BE2C (cell line): ENCODE measurements at regions not wholly inside any gene's neighbourhood (a gene's known extent, or its start where the extent isn't known, plus 50 kb on each side); places are given as distances from the start of the nearest gene placed in this dataset.

Experiments used
- DNase-seq: peaks from one replicate; pipeline ENCODE4 v3.0.0-alpha.2; 2020
- H3K27me3 ChIP-seq: fragments of 250-450 bp; sonication (Bioruptor Pico); 2 replicates; pipeline ENCODE4 v1.5.1; 2020; ENCODE audit warnings: mild to moderate bottlenecking
- H3K36me3 ChIP-seq: fragments of 250-450 bp; sonication (Bioruptor Pico); 2 replicates; pipeline ENCODE4 v1.5.1; 2020; ENCODE audit warnings: mild to moderate bottlenecking
- H3K4me1 ChIP-seq: fragments of 250-450 bp; sonication (Bioruptor Pico); 2 replicates; pipeline ENCODE4 v1.5.1; 2020
- H3K4me3 ChIP-seq: 2 replicates; pipeline ENCODE4 v1.5.1; 2011; ENCODE audit warnings: low read depth, low read length
- H3K9me3 ChIP-seq: fragments of 250-450 bp; sonication (Bioruptor Pico); 2 replicates; pipeline ENCODE4 v1.5.1; 2020
- CTCF ChIP-seq: IDR thresholded peaks from 2 replicates; pipeline ENCODE4 v1.5.1; 2012; ENCODE audit warnings: mild to moderate bottlenecking, low read depth, low read length

- Histone ChIP-seq H3K27me3 (no peaks in the 10 kb centered on the region), H3K4me1 (no peaks in the 10 kb centered on the region), H3K36me3 (no peaks in the 10 kb centered on the region), H3K9me3 (no peaks in the 10 kb centered on the region), H3K4me3 (no peak overlapping the region)
- TF ChIP-seq CTCF: no peak
- DNase-seq: no peak
Measured at GRCh38 chr1:63046539-63046938, 262.6 kb downstream of the ATG4C start.

GRCh38 chr1:63049135-63049534 lies 265.2 kb downstream of the ATG4C start:
- DNase-seq: no peak
- Histone ChIP-seq H3K27me3 (no peaks in the 10 kb centered on the region), H3K4me1 (no peaks in the 10 kb centered on the region), H3K36me3 (no peaks in the 10 kb centered on the region), H3K4me3 (no peak overlapping the region), H3K9me3 (no peaks in the 10 kb centered on the region)
- no peak for TF ChIP-seq CTCF

GRCh38 chr1:63051356-63051755 lies 267.4 kb downstream of the ATG4C start:
- no peaks in the 10 kb centered on the region for H3K4me1 ChIP-seq
- H3K36me3 ChIP-seq: no peaks in the 10 kb centered on the region
- H3K27me3 ChIP-seq: no peaks in the 10 kb centered on the region
- TF ChIP-seq CTCF: no peak
- DNase-seq: no peak
- H3K9me3 ChIP-seq: no peaks in the 10 kb centered on the region
- H3K4me3 ChIP-seq: no peak overlapping the region

GRCh38 chr1:63051886-63052285 lies 268.0 kb downstream of the ATG4C start:
- Histone ChIP-seq H3K4me1 (no peaks in the 10 kb centered on the region), H3K36me3 (no peaks in the 10 kb centered on the region), H3K4me3 (no peak overlapping the region), H3K9me3 (no peaks in the 10 kb centered on the region), H3K27me3 (no peaks in the 10 kb centered on the region)
- no peak for TF ChIP-seq CTCF
- no peak for DNase-seq

- H3K36me3 ChIP-seq: no peaks in the 10 kb centered on the region
- H3K27me3 ChIP-seq: no peaks in the 10 kb centered on the region
- no peak for DNase-seq
- no peaks in the 10 kb centered on the region for H3K9me3 ChIP-seq
- no peaks in the 10 kb centered on the region for H3K4me1 ChIP-seq
- TF ChIP-seq CTCF: no peak
- no peak overlapping the region for H3K4me3 ChIP-seq
Measured at GRCh38 chr1:63054184-63054583, 268.2 kb upstream of the FOXD3 start.

GRCh38 chr1:63063367-63063766 lies 259.0 kb upstream of the FOXD3 start:
- no peak for DNase-seq
- no peaks in the 10 kb centered on the region for H3K9me3 ChIP-seq
- H3K4me3 ChIP-seq: no peak overlapping the region
- TF ChIP-seq CTCF: no peak
- H3K36me3 ChIP-seq: no peaks in the 10 kb centered on the region
- no peaks in the 10 kb centered on the region for H3K27me3 ChIP-seq
- no peaks in the 10 kb centered on the region for H3K4me1 ChIP-seq
